ENCODE measurements at regions not wholly inside any gene's neighbourhood (a gene's known extent, or its start where the extent isn't known, plus 50 kb on each side); places are given as distances from the start of the nearest gene placed in this dataset.

- DNase-seq (ENCODE audit: low read depth, low spot score): no peak
- no peak overlapping the region for H3K27ac ChIP-seq
These were observed 218.1 kb downstream of the PTEN start for GRCh38 chr10:88081457-88082054.

GRCh38 chr10:88082391-88082790 is 219.0 kb downstream of the PTEN start:
- no peak overlapping the region for H3K27ac ChIP-seq
- DNase-seq (ENCODE audit: low read depth, low spot score): no peak

GRCh38 chr10:88082806-88083596 is 219.6 kb downstream of the PTEN start:
- DNase-seq (ENCODE audit: low read depth, low spot score): no peak
- no peak overlapping the region for H3K27ac ChIP-seq

- H3K27ac ChIP-seq: no peak overlapping the region
- DNase-seq (ENCODE audit: low read depth, low spot score): no peak
These were observed 220.2 kb downstream of the PTEN start for GRCh38 chr10:88083597-88083989.

- no peak overlapping the region for H3K27ac ChIP-seq
- DNase-seq (ENCODE audit: low read depth, low spot score): no peak
These were observed 222.9 kb downstream of the PTEN start for GRCh38 chr10:88086187-88086960.

- H3K27ac ChIP-seq: peak overlapping the region; percentile 59
- peak; percentile 39 for DNase-seq (ENCODE audit: low read depth, low spot score)
These were observed 225.3 kb downstream of the PTEN start for GRCh38 chr10:88088441-88089340.

- DNase-seq (ENCODE audit: low read depth, low spot score): no peak
- no peak overlapping the region for H3K27ac ChIP-seq
These were observed 226.1 kb downstream of the PTEN start for GRCh38 chr10:88089498-88089897.

GRCh38 chr10:88090568-88091214 is 227.3 kb downstream of the PTEN start:
- DNase-seq (ENCODE audit: low read depth, low spot score): no peak

GRCh38 chr10:88091490-88092061 is 228.2 kb downstream of the PTEN start:
- H3K27ac ChIP-seq: peak overlapping the region; percentile 73
- peak; percentile 81 for DNase-seq (ENCODE audit: low read depth, low spot score)

More at GRCh38 chr10:88090568-88091214, 227.3 kb downstream of the PTEN start:
- H3K27ac ChIP-seq: peak overlapping the region; percentile 73

- no peak for DNase-seq (ENCODE audit: low read depth, low spot score)
- H3K27ac ChIP-seq: peak overlapping the region; percentile 73
These were observed 228.8 kb downstream of the PTEN start for GRCh38 chr10:88092265-88092664.

- H3K27ac ChIP-seq: no peak overlapping the region
- no peak for DNase-seq (ENCODE audit: low read depth, low spot score)
These were observed 229.5 kb downstream of the PTEN start for GRCh38 chr10:88092973-88093372.

GRCh38 chr10:88094795-88095194 is 231.4 kb downstream of the PTEN start:
- H3K27ac ChIP-seq: peak overlapping the region; percentile 48
- DNase-seq (ENCODE audit: low read depth, low spot score): no peak

GRCh38 chr10:88095223-88095721 is 231.8 kb downstream of the PTEN start:
- DNase-seq (ENCODE audit: low read depth, low spot score): peak; percentile 78
- peak overlapping the region; percentile 48 for H3K27ac ChIP-seq

- peak overlapping the region; percentile 48 for H3K27ac ChIP-seq
These were observed 232.5 kb downstream of the PTEN start for GRCh38 chr10:88095778-88096431.

GRCh38 chr10:88097092-88097516 is 233.7 kb downstream of the PTEN start:
- DNase-seq (ENCODE audit: low read depth, low spot score): no peak
- no peak overlapping the region for H3K27ac ChIP-seq

More at GRCh38 chr10:88095778-88096431, 232.5 kb downstream of the PTEN start:
- DNase-seq (ENCODE audit: low read depth, low spot score): no peak

GRCh38 chr10:88097536-88097935 is 234.1 kb downstream of the PTEN start:
- no peak overlapping the region for H3K27ac ChIP-seq
- no peak for DNase-seq (ENCODE audit: low read depth, low spot score)

GRCh38 chr10:88100281-88100680 is 236.9 kb downstream of the PTEN start:
- DNase-seq (ENCODE audit: low read depth, low spot score): no peak
- H3K27ac ChIP-seq: no peak overlapping the region

GRCh38 chr10:88101666-88102065 is 238.2 kb downstream of the PTEN start:
- H3K27ac ChIP-seq: no peak overlapping the region
- no peak for DNase-seq (ENCODE audit: low read depth, low spot score)

All from epithelial cell of prostate (primary cell).